ENCODE measurements at regions not wholly inside any gene's neighbourhood (a gene's known extent, or its start where the extent isn't known, plus 50 kb on each side); places are given as distances from the start of the nearest gene placed in this dataset.

DNA sequence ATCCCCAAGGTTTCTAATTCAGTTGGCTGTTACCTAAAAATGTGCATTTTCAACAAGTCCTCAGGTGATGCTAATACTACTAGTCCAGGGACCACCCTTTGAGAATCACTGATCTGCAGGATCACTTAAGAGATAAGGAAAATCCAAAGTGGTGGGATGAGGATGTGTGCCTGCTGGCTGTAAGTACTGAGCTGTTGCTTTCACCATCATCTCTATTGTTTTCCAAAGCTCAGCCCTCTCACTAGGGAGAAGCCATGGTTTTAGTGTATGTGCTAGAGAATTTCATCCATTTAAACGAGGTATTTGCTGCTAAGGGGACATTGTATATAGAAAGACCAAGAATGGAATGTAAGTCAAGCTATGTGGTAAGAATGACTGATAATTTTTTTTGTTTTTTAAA is 202.3 kb downstream of the KIF21A start:
- no peak overlapping the region for H2BK120ac ChIP-seq (ENCODE audit: insufficient read depth, low read length, poor library complexity)
- no peak overlapping the region for H2AFZ ChIP-seq (ENCODE audit: insufficient read depth, low read length, poor library complexity)
- H3K79me1 ChIP-seq (ENCODE audit: low read length) = no peaks in the 10 kb centered on the region
- no peaks in the 10 kb centered on the region for H3K79me2 ChIP-seq (ENCODE audit: control insufficient read depth, insufficient read depth, low read length, poor library complexity)
- H3K18ac ChIP-seq (ENCODE audit: low read length) = no peak overlapping the region
- no peak overlapping the region for H3K14ac ChIP-seq (ENCODE audit: low read length)
- H4K91ac ChIP-seq (ENCODE audit: low read depth, low read length) = no peak overlapping the region
- no peak overlapping the region for H3K23ac ChIP-seq (ENCODE audit: low read length)
- no peaks in the 10 kb centered on the region for H3K4me1 ChIP-seq (ENCODE audit: control insufficient read depth in 1 of 2, insufficient read depth in 2 of 2, low read length in 2 of 2)
- WGBS (ENCODE audit: extremely low coverage, insufficient coverage, insufficient read length) = no CpG with 5 or more reads among the region's 1 CpG
- H4K12ac ChIP-seq (ENCODE audit: low read depth, low read length) = no peak overlapping the region
- H3K4ac ChIP-seq (ENCODE audit: low read depth, low read length) = no peak overlapping the region
- no peak overlapping the region for H2AK5ac ChIP-seq (ENCODE audit: low read length)
- no peak overlapping the region for H2BK12ac ChIP-seq (ENCODE audit: low read length)
- H3K9me3 ChIP-seq (ENCODE audit: insufficient read depth, low read depth, low read length) = no peaks in the 10 kb centered on the region
- no peak overlapping the region for H3K4me3 ChIP-seq (ENCODE audit: low read depth, low read length)
- no peak overlapping the region for H3K4me2 ChIP-seq (ENCODE audit: low read length)
- no peaks in the 10 kb centered on the region for H3K27me3 ChIP-seq (ENCODE audit: insufficient read depth, low read length)
- no peak overlapping the region for H4K8ac ChIP-seq (ENCODE audit: low read depth, low read length)
- H3K9ac ChIP-seq (ENCODE audit: low read length) = no peak overlapping the region
- H3K27ac ChIP-seq (ENCODE audit: low read depth, low read length) = no peak overlapping the region
- DNase-seq = no peak
- no peaks in the 10 kb centered on the region for H3K36me3 ChIP-seq (ENCODE audit: control insufficient read depth in 1 of 2, insufficient read depth in 2 of 2, low read length in 2 of 2)
- H2BK5ac ChIP-seq (ENCODE audit: low read depth, low read length, poor library complexity) = no peak overlapping the region

DNA sequence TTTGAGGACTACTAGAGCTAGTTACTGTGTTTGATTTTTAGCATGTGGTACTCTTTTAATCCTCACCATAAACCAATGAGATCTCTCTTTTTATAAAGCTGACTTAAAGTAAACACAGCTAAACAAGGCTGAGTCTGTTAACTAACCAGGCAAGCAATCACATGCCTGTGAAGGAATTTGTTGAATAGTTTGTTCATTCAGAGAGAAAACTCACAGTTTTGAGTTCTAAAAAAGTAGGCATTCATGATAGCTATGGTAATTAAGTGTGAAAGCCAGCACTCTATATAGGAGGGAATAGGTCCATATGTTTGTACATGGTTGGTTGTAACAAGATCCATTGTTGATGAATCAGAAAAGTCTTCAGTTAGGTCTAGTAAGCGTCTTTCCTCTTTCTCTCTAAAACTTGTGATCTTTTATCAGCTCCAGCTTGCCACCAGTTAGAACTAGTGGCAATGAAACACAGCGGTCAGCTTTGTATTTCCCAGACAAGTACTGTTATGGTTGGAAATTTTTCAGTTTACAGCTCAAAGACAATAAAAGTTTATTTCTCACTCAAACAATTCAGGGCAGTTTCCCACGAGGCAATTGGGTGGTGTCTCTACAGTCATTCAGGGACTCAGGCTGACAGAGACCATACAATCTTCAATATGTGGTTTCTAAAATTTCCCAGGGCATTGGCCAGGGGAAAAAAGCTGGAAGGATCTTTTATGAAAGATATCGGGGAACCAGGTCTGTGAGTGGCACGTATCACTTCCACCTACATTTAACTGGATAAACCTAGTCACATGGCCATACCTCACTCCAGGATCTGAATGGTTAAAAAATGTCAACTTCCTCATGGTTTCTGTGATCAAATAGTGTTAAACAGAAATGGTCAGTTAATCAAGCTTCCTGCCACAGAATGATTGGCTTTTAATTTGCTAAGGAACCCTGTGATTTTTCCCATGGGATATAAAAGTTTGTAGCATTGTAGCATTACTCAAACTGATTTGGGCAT is 203.1 kb downstream of the KIF21A start:
- Histone ChIP-seq H2AFZ (ENCODE audit: insufficient read depth, low read length, poor library complexity) (no peak overlapping the region), H3K79me1 (ENCODE audit: low read length) (no peaks in the 10 kb centered on the region), H3K9ac (ENCODE audit: low read length) (no peak overlapping the region), H3K4me3 (ENCODE audit: low read depth, low read length) (no peak overlapping the region), H3K79me2 (ENCODE audit: control insufficient read depth, insufficient read depth, low read length, poor library complexity) (no peaks in the 10 kb centered on the region), H4K8ac (ENCODE audit: low read depth, low read length) (no peak overlapping the region), H2BK12ac (ENCODE audit: low read length) (no peak overlapping the region), H3K23ac (ENCODE audit: low read length) (no peak overlapping the region), H3K14ac (ENCODE audit: low read length) (no peak overlapping the region), H4K91ac (ENCODE audit: low read depth, low read length) (no peak overlapping the region), H3K36me3 (ENCODE audit: control insufficient read depth in 1 of 2, insufficient read depth in 2 of 2, low read length in 2 of 2) (no peaks in the 10 kb centered on the region), H3K4me1 (ENCODE audit: control insufficient read depth in 1 of 2, insufficient read depth in 2 of 2, low read length in 2 of 2) (no peaks in the 10 kb centered on the region), H2BK120ac (ENCODE audit: insufficient read depth, low read length, poor library complexity) (no peak overlapping the region), H3K9me3 (ENCODE audit: insufficient read depth, low read depth, low read length) (no peaks in the 10 kb centered on the region), H3K27me3 (ENCODE audit: insufficient read depth, low read length) (no peaks in the 10 kb centered on the region), H4K12ac (ENCODE audit: low read depth, low read length) (no peak overlapping the region), H3K27ac (ENCODE audit: low read depth, low read length) (no peak overlapping the region), H3K4me2 (ENCODE audit: low read length) (no peak overlapping the region), H3K4ac (ENCODE audit: low read depth, low read length) (no peak overlapping the region), H3K18ac (ENCODE audit: low read length) (no peak overlapping the region), H2AK5ac (ENCODE audit: low read length) (no peak overlapping the region), H2BK5ac (ENCODE audit: low read depth, low read length, poor library complexity) (no peak overlapping the region)
- no CpG with 5 or more reads among the region's 5 CpGs for WGBS (ENCODE audit: extremely low coverage, insufficient coverage, insufficient read length)
- DNase-seq = no peak

DNA sequence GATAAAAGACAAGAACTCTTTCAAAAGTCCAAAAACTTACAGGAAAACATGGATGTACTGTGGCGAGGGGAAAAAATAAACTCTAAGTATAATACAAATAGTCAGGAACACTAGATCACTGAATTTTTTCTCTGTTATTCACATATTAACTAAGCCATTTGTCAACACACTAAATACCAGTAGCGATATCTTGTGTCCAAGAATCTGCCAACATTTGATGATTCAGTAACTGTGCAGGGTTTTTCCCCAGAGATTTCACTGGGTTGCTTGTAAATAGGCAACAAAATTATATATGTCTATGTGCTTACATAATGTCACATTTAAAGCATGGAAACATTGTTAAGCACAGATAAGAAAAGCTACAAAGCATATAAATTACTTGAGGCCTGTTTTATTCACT is 205.9 kb downstream of the KIF21A start:
- Histone ChIP-seq H3K14ac (ENCODE audit: low read length) (no peak overlapping the region), H3K9me3 (ENCODE audit: insufficient read depth, low read depth, low read length) (no peaks in the 10 kb centered on the region), H3K27me3 (ENCODE audit: insufficient read depth, low read length) (no peaks in the 10 kb centered on the region), H4K91ac (ENCODE audit: low read depth, low read length) (no peak overlapping the region), H2BK120ac (ENCODE audit: insufficient read depth, low read length, poor library complexity) (no peak overlapping the region), H3K79me2 (ENCODE audit: control insufficient read depth, insufficient read depth, low read length, poor library complexity) (no peaks in the 10 kb centered on the region), H3K4me1 (ENCODE audit: control insufficient read depth in 1 of 2, insufficient read depth in 2 of 2, low read length in 2 of 2) (no peaks in the 10 kb centered on the region), H3K18ac (ENCODE audit: low read length) (no peak overlapping the region), H4K12ac (ENCODE audit: low read depth, low read length) (no peak overlapping the region), H4K8ac (ENCODE audit: low read depth, low read length) (no peak overlapping the region), H2BK5ac (ENCODE audit: low read depth, low read length, poor library complexity) (no peak overlapping the region), H2AFZ (ENCODE audit: insufficient read depth, low read length, poor library complexity) (no peak overlapping the region), H3K9ac (ENCODE audit: low read length) (no peak overlapping the region), H3K4me3 (ENCODE audit: low read depth, low read length) (no peak overlapping the region), H3K27ac (ENCODE audit: low read depth, low read length) (no peak overlapping the region), H3K23ac (ENCODE audit: low read length) (no peak overlapping the region), H3K79me1 (ENCODE audit: low read length) (no peaks in the 10 kb centered on the region), H3K4ac (ENCODE audit: low read depth, low read length) (no peak overlapping the region), H3K4me2 (ENCODE audit: low read length) (no peak overlapping the region), H2AK5ac (ENCODE audit: low read length) (no peak overlapping the region), H3K36me3 (ENCODE audit: control insufficient read depth in 1 of 2, insufficient read depth in 2 of 2, low read length in 2 of 2) (no peaks in the 10 kb centered on the region), H2BK12ac (ENCODE audit: low read length) (no peak overlapping the region)
- DNase-seq = peak; percentile 50 to 65
- WGBS (ENCODE audit: extremely low coverage, insufficient coverage, insufficient read length) = no CpG with 5 or more reads among the region's 2 CpGs

DNA sequence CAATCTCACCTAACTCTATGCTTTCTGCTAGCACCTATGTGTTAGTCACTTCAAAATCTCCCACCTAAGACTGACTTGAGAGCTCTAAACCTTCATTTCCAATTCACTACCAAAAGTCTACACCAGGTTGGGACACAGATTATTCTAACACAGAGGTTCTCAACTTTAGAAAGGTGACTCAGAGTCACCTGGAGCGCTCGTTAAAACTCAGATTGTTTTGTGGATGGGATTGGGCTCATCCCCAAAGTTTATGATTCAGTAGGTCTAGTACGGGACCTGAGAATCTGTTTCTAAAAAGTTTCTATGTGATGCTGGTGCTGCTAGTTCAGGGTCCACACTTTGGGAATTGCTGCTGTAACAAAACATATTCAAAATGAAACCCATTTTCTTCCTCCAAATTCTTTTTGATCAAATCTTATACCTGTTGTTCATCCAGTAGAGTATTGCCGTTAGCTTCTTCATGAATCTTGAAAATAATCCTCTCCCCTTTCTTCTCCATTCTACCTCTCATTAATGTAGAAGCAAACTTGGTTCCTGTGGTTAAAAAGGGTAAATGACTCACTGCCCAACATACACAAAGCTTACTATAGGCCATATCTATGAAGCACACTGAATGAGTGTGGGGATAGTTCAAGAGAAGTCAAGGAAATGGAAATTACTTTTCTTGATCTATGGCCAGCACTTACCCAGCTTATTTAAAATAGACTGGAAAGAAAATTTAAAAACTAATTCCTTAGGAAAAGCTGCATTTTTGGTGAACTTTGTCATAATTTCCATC is 206.7 kb downstream of the KIF21A start:
- Histone ChIP-seq H3K36me3 (ENCODE audit: control insufficient read depth in 1 of 2, insufficient read depth in 2 of 2, low read length in 2 of 2) (no peaks in the 10 kb centered on the region), H2AFZ (ENCODE audit: insufficient read depth, low read length, poor library complexity) (no peak overlapping the region), H3K9ac (ENCODE audit: low read length) (no peak overlapping the region), H3K23ac (ENCODE audit: low read length) (no peak overlapping the region), H3K27ac (ENCODE audit: low read depth, low read length) (no peak overlapping the region), H4K12ac (ENCODE audit: low read depth, low read length) (no peak overlapping the region), H3K4me1 (ENCODE audit: control insufficient read depth in 1 of 2, insufficient read depth in 2 of 2, low read length in 2 of 2) (no peaks in the 10 kb centered on the region), H3K4ac (ENCODE audit: low read depth, low read length) (no peak overlapping the region), H3K4me3 (ENCODE audit: low read depth, low read length) (no peak overlapping the region), H4K91ac (ENCODE audit: low read depth, low read length) (no peak overlapping the region), H3K27me3 (ENCODE audit: insufficient read depth, low read length) (no peaks in the 10 kb centered on the region), H3K9me3 (ENCODE audit: insufficient read depth, low read depth, low read length) (no peaks in the 10 kb centered on the region), H2BK12ac (ENCODE audit: low read length) (no peak overlapping the region), H3K14ac (ENCODE audit: low read length) (no peak overlapping the region), H3K18ac (ENCODE audit: low read length) (no peak overlapping the region), H2BK5ac (ENCODE audit: low read depth, low read length, poor library complexity) (no peak overlapping the region), H3K4me2 (ENCODE audit: low read length) (no peak overlapping the region), H3K79me2 (ENCODE audit: control insufficient read depth, insufficient read depth, low read length, poor library complexity) (no peaks in the 10 kb centered on the region), H2BK120ac (ENCODE audit: insufficient read depth, low read length, poor library complexity) (no peak overlapping the region), H2AK5ac (ENCODE audit: low read length) (no peak overlapping the region), H3K79me1 (ENCODE audit: low read length) (no peaks in the 10 kb centered on the region), H4K8ac (ENCODE audit: low read depth, low read length) (no peak overlapping the region)
- DNase-seq = no peak
- no CpG with 5 or more reads among the region's 4 CpGs for WGBS (ENCODE audit: extremely low coverage, insufficient coverage, insufficient read length)
